ENCODE measurements at regions not wholly inside any gene's neighbourhood (a gene's known extent, or its start where the extent isn't known, plus 50 kb on each side); places are given as distances from the start of the nearest gene placed in this dataset.

- Mint-ChIP-seq H3K27me3 (peaks cover 3% of the 10 kb centered on the region), H3K36me3 (ENCODE audit: low read depth) (no peaks in the 10 kb centered on the region), H3K4me1 (no peaks in the 10 kb centered on the region), H3K27ac (no peak overlapping the region), H3K4me3 (no peak overlapping the region), H3K9me3 (ENCODE audit: low read depth) (no peaks in the 10 kb centered on the region)
- intact Hi-C loops (cut with DNase I, micrococcal nuclease): no loop called here
- ATAC-seq (no peak), DNase-seq (no peak)
- ChIA-PET CTCF (no interaction called here), POLR2A (no interaction called here)
Measured at GRCh38 chr2:6627316-6627715, 238.4 kb downstream of the CMPK2 start.

DNA sequence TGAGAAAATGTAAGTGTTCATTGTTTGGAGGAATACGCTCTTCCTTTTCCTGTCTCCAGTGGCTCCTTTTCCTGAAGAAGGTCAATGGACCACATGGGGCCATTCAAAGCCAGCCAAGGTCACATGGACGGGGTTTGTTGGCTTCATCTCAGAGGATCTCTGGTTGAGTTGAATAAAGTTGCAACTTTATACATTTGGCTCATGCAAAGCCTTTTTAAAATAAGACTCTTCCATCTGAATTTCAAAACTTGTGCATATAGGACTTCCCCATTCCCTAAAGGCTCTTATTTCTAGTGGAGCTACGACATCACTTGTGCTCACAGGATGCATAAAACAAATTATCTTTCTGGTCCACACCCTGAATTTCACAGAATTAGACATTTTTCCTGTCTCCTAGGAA, 235.5 kb downstream of the CMPK2 start:
- no peak overlapping the region for H3K4me3 Mint-ChIP-seq
- ChIA-PET CTCF (interaction anchor here (1.0 kb wide), 1 partner anchor 9 kb away, joined by 3 read pairs; no protein-coding TSS in a partner anchor), POLR2A (no interaction called here)
- peaks cover 3% of the 10 kb centered on the region for H3K27me3 Mint-ChIP-seq
- intact Hi-C loops (cut with DNase I, micrococcal nuclease): no loop called here
- H3K4me1 Mint-ChIP-seq: no peaks in the 10 kb centered on the region
- no peak for DNase-seq
- H3K36me3 Mint-ChIP-seq (ENCODE audit: low read depth): no peaks in the 10 kb centered on the region
- ATAC-seq: no peak
- H3K9me3 Mint-ChIP-seq (ENCODE audit: low read depth): no peaks in the 10 kb centered on the region
- H3K27ac Mint-ChIP-seq: no peak overlapping the region

GRCh38 chr2:6635296-6635695, 230.4 kb downstream of the CMPK2 start:
- Mint-ChIP-seq H3K4me1 (no peaks in the 10 kb centered on the region), H3K27ac (no peak overlapping the region), H3K4me3 (no peak overlapping the region), H3K27me3 (peaks cover 9% of the 10 kb centered on the region), H3K36me3 (ENCODE audit: low read depth) (no peaks in the 10 kb centered on the region), H3K9me3 (ENCODE audit: low read depth) (no peaks in the 10 kb centered on the region)
- intact Hi-C loops (cut with DNase I, micrococcal nuclease): no loop called here
- ChIA-PET CTCF (interaction anchor here (0.6 kb wide), 1 partner anchor 1159 kb away, joined by 3 read pairs; no protein-coding TSS in a partner anchor), POLR2A (no interaction called here)
- ATAC-seq (no peak), DNase-seq (no peak)

DNA sequence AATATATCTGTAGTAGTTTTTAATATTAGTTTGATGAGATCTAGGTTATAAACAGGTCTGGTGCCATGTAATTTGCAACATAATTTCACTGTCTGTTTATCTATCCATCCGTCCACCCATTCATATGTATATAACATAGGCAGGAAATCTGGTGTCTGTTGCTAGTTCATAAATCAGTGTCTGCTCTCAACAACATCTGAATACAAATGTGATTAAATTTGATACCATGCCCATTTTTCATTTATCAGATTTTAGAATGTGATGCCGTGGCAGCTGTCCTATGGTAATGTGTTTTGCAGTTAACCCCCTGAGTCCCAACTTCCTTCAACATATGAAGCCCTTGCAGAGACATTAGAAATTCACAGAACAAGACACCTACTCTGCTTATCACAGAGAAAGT, 228.4 kb downstream of the CMPK2 start:
- POLR2A ChIA-PET: no interaction called here
- ATAC-seq (no peak), DNase-seq (no peak)
- intact Hi-C loops (cut with DNase I, micrococcal nuclease): no loop called here
- H3K4me1 Mint-ChIP-seq: no peaks in the 10 kb centered on the region
- CTCF ChIA-PET: no interaction called here
- no peaks in the 10 kb centered on the region for H3K36me3 Mint-ChIP-seq (ENCODE audit: low read depth)
- no peak overlapping the region for H3K4me3 Mint-ChIP-seq
- H3K27me3 Mint-ChIP-seq: peaks cover 13% of the 10 kb centered on the region
- H3K9me3 Mint-ChIP-seq (ENCODE audit: low read depth): no peaks in the 10 kb centered on the region
- H3K27ac Mint-ChIP-seq: no peak overlapping the region

DNA sequence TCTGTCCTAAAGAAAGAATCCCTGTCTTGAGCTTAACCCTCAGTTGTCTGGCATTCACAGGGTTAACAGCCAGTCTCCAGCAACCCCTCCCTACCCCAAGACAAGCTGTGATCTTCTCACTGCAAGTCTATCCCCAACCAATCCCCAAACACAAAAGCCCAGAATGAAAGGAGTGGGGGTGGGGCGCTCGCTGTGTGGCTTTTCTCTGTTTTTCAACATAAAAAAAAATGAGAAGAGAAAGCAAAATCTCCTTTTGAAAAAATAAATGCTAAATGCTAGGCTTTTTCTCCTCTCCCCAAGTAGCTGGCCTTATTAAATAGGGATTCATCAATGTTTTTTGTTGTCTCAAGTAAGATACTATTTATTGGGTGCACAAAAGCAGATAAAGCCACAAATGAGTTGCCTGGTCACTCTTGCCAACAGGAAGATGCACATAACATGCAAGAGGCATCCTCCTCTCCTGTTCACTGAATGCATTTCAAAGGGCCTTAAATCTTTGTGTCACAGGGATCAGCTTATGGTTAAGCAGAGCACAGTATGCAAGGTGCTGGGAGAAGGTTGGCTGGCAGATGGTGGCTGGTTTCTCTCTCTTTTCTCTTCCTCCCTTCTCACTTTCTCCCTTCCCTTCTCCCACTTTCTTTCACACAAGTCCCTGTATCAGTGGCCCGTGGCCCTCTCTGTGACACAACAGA, 225.6 kb downstream of the CMPK2 start:
- intact Hi-C loops (cut with DNase I, micrococcal nuclease): no loop called here
- H3K27me3 Mint-ChIP-seq: peaks cover 13% of the 10 kb centered on the region
- ATAC-seq (no peak), DNase-seq (no peak)
- H3K36me3 Mint-ChIP-seq (ENCODE audit: low read depth): no peaks in the 10 kb centered on the region
- ChIA-PET CTCF (no interaction called here), POLR2A (no interaction called here)
- H3K9me3 Mint-ChIP-seq (ENCODE audit: low read depth): no peaks in the 10 kb centered on the region
- H3K4me1 Mint-ChIP-seq: no peaks in the 10 kb centered on the region
- H3K27ac Mint-ChIP-seq: no peak overlapping the region
- no peak overlapping the region for H3K4me3 Mint-ChIP-seq

DNA sequence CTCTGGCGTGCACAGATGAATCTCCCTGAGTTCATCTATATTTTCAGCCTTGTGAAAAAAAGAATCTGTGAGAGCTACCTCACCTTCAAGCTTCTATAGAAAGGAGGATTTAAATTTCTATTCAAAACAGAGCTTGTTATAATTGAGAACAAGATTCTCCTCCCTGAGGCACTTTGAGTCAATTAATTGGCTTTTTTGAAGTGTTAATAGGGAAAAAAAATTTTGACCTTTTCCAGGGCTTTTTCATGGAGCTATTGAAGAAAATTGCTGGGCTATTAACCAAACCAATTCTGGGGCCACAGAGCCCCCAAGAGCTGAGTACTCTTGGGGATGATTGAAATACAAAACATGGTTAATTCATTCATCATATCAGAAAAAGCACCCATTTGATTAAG, 225.1 kb downstream of the CMPK2 start:
- H3K27me3 Mint-ChIP-seq: peaks cover 11% of the 10 kb centered on the region
- intact Hi-C loops (cut with DNase I, micrococcal nuclease): no loop called here

GRCh38 chr2:6641956-6642355, 223.8 kb downstream of the CMPK2 start:
- Mint-ChIP-seq H3K4me3 (no peak overlapping the region), H3K27ac (no peak overlapping the region), H3K9me3 (ENCODE audit: low read depth) (no peaks in the 10 kb centered on the region), H3K36me3 (ENCODE audit: low read depth) (no peaks in the 10 kb centered on the region), H3K27me3 (peaks cover 7% of the 10 kb centered on the region), H3K4me1 (no peaks in the 10 kb centered on the region)
- no peak for DNase-seq
- POLR2A ChIA-PET: no interaction called here
- CTCF ChIA-PET: no interaction called here
- intact Hi-C loops (cut with DNase I, micrococcal nuclease): no loop called here
- no peak for ATAC-seq

More for the DNA sequence above, 225.1 kb downstream of the CMPK2 start:
- H3K4me1 Mint-ChIP-seq: no peaks in the 10 kb centered on the region
- POLR2A ChIA-PET: no interaction called here
- DNase-seq (no peak), ATAC-seq (no peak)
- H3K9me3 Mint-ChIP-seq (ENCODE audit: low read depth): no peaks in the 10 kb centered on the region
- no peak overlapping the region for H3K27ac Mint-ChIP-seq
- CTCF ChIA-PET: no interaction called here
- H3K4me3 Mint-ChIP-seq: no peak overlapping the region
- H3K36me3 Mint-ChIP-seq (ENCODE audit: low read depth): no peaks in the 10 kb centered on the region

DNA sequence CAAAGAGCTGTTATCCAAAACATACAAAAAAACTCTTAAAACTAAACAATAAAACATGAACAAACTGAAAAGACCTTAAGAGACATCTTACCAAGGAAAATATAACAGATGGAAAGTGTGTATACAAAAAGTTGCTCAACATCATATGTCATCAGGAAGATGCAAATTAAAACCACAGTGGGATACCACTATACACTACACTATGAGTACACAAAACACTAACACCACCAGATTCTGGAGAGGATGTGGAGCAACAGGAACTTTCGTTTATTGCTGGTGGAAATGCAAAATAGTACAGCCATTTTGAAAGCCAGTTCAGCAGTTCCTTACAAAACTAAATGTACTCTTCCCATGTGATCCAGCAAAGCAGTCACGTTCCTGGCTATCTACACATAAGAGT, 221.4 kb downstream of the CMPK2 start:
- ChIA-PET POLR2A (no interaction called here), CTCF (no interaction called here)
- Mint-ChIP-seq H3K4me1 (no peaks in the 10 kb centered on the region), H3K27ac (no peak overlapping the region), H3K36me3 (ENCODE audit: low read depth) (no peaks in the 10 kb centered on the region), H3K9me3 (ENCODE audit: low read depth) (no peaks in the 10 kb centered on the region), H3K27me3 (peaks cover 4% of the 10 kb centered on the region), H3K4me3 (no peak overlapping the region)
- DNase-seq (no peak), ATAC-seq (no peak)
- intact Hi-C loops (cut with DNase I, micrococcal nuclease): no loop called here

GRCh38 chr2:6645004-6645403, 220.7 kb downstream of the CMPK2 start:
- DNase-seq (no peak), ATAC-seq (no peak)
- H3K36me3 Mint-ChIP-seq (ENCODE audit: low read depth): no peaks in the 10 kb centered on the region
- ChIA-PET CTCF (no interaction called here), POLR2A (no interaction called here)
- intact Hi-C loops (cut with DNase I, micrococcal nuclease): no loop called here
- H3K4me1 Mint-ChIP-seq: no peaks in the 10 kb centered on the region
- H3K9me3 Mint-ChIP-seq (ENCODE audit: low read depth): no peaks in the 10 kb centered on the region
- H3K27me3 Mint-ChIP-seq: peaks cover 4% of the 10 kb centered on the region
- H3K27ac Mint-ChIP-seq: no peak overlapping the region
- H3K4me3 Mint-ChIP-seq: no peak overlapping the region

DNA sequence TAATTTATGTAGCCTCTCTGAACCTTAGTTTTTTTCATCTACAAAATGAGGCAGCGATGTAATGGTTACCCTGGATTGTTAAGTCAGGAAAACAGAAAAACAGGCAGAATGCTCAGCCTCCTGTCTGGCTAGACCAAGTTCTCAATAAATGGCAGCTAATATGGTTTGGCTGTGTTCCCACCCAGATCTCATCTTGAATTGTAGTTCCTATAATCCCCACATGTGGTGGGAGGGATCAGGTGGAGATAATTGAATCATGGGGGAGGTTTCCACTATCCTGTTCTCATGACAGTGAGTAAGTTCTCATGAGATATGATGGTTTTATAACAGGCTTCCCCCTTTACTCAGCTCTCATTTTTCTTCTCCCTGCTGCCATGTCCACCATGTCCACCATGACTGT, 220.0 kb downstream of the CMPK2 start:
- Mint-ChIP-seq H3K27me3 (peaks cover 3% of the 10 kb centered on the region), H3K4me1 (no peaks in the 10 kb centered on the region), H3K27ac (no peak overlapping the region), H3K36me3 (ENCODE audit: low read depth) (no peaks in the 10 kb centered on the region), H3K4me3 (no peak overlapping the region), H3K9me3 (ENCODE audit: low read depth) (no peaks in the 10 kb centered on the region)
- no peak for ATAC-seq
- intact Hi-C loops (cut with DNase I, micrococcal nuclease): no loop called here
- ChIA-PET CTCF (interaction anchor here (0.7 kb wide), 1 partner anchor 103 kb away, joined by 4 read pairs; no protein-coding TSS in a partner anchor), POLR2A (no interaction called here)
- DNase-seq: no peak

DNA sequence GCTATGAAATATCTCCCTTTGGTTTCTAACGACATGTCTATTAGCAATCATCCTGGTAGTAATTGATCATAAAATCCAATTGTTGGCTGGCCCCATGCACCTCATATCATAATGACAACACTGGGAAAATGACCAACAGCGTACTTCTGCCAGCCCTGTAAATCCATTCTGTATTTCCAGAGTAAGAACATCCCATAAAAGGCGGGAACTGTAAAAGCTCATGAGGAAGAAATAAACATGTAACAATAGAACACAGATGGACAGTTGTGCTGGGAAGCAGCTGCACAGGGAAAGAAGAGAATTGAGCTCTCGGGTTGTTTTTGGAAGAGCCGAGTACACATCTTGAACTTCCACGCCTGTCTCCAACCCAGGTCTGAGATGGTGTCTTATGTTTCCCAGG, 218.7 kb downstream of the CMPK2 start:
- Mint-ChIP-seq H3K27ac (no peak overlapping the region), H3K4me1 (no peaks in the 10 kb centered on the region), H3K4me3 (no peak overlapping the region), H3K9me3 (ENCODE audit: low read depth) (no peaks in the 10 kb centered on the region), H3K27me3 (peaks cover 2% of the 10 kb centered on the region), H3K36me3 (ENCODE audit: low read depth) (no peaks in the 10 kb centered on the region)
- intact Hi-C loops (cut with DNase I, micrococcal nuclease): no loop called here
- ATAC-seq (no peak), DNase-seq (no peak)
- ChIA-PET POLR2A (no interaction called here), CTCF (no interaction called here)

DNA sequence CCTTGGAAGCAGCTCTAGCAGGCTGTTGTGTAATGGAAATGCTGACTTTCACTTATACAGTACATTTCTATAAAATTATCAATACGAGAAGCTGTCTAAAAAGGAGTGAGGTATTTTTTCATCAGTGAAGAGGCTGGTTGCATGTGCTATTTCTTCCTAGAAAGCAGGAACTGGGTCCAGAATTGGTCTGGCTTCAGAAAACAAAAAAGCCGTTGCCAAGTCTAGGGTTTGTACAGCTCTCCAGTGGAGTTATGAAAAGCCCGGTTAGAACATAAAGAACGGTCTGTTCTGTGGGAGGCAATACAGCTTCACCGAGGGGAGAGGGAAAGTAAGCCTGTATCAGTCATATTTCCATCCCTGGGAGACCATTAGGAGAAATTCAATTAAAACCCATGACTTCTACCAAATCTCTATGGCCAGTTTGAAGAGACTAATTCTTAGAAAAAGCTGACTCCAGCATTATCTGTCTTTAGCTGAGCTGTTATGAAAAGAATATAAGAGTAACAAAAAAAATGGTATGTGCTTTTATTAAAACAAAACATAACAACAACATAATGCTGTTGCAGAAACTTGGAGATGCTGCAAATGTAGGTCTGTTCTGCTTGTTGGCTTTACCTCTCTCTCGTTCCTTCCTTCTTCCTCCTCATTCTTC, 217.0 kb downstream of the CMPK2 start:
- Mint-ChIP-seq H3K4me1 (no peaks in the 10 kb centered on the region), H3K36me3 (ENCODE audit: low read depth) (no peaks in the 10 kb centered on the region), H3K9me3 (ENCODE audit: low read depth) (no peaks in the 10 kb centered on the region), H3K27ac (no peak overlapping the region), H3K4me3 (no peak overlapping the region), H3K27me3 (no peaks in the 10 kb centered on the region)
- POLR2A ChIA-PET: no interaction called here
- DNase-seq (no peak), ATAC-seq (no peak)
- intact Hi-C loops (cut with DNase I, micrococcal nuclease): no loop called here
- CTCF ChIA-PET: no interaction called here
